ENCODE measurements at regions not wholly inside any gene's neighbourhood (a gene's known extent, or its start where the extent isn't known, plus 50 kb on each side); places are given as distances from the start of the nearest gene placed in this dataset.

DNA sequence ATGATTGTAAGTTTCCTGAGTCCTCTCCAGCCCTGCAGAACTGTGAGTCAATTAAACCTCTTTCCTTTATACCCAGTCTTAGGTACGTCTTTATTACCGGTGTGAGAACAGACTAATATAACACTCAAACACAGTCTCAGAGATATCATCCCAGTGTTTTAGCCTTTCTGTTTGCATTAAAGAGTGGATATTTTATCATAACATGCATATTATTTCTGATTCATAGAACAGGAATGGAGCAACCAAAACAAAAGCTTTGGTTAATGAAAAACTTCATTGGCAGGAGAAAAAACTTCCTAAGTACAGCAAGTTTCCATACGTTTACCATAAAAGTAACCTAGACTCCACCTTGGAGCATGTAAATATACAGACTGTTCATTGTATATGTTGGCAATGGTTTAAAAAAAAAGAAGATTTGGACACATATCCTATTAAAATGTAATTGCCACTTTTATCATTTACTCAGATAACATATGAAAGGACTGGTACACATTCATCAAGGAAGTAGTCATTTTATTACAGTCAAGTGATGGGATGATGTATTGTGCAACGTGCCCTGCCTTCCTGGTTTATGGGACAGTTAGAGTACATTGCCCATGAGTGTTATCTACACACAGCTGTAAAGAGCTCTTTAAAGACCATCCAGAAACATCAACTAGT is 144.8 kb downstream of the ETS2 start:
- DNase-seq, result no peak

DNA sequence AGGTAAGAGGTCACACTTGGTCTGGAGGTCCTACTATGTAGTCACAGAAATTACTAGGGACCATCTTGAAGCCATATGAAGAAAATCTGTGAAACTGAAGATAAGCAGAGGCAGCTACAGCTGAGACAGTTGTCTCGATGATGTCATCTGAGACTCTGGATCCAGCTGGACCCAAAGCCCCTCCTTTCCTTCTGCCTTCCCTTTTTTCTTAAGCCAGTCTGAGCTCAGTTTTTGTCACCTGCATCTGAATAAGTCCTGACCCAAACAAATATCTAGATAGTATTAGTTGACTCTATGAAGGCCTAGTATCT is 143.3 kb downstream of the ETS2 start:
- no peak for DNase-seq

DNA sequence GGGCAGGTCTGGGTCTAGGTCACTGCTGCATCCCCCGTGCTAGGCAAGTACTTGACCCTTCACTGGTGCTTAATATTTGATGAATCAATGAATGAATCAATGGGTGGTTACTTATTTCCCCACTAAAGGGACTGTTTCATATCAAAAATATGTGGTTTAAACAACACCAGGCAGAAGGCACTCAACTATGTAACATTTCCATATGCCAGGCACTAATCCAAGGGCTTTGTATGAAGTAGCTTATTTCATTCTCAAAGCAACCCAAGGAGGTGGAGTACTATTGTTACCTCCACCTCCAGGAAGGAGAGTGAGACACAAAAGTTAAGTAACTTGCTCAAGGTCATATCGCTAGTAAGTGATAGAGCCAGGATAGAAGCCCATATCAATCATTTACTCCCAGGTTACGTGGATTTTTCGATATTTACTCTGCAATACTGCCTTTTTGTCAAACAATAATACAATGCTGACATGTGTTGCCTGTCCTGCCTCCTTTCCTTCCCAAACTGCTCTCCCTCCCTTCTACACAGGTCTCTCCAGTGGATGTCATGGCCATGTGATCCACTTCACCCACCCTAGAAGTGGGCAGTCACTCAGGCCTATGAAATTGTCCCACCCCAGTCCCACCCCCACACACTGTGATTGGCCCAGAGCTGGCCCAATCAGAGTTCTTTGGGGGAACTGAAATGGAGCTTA is 142.8 kb downstream of the ETS2 start:
- no peak for DNase-seq

DNA sequence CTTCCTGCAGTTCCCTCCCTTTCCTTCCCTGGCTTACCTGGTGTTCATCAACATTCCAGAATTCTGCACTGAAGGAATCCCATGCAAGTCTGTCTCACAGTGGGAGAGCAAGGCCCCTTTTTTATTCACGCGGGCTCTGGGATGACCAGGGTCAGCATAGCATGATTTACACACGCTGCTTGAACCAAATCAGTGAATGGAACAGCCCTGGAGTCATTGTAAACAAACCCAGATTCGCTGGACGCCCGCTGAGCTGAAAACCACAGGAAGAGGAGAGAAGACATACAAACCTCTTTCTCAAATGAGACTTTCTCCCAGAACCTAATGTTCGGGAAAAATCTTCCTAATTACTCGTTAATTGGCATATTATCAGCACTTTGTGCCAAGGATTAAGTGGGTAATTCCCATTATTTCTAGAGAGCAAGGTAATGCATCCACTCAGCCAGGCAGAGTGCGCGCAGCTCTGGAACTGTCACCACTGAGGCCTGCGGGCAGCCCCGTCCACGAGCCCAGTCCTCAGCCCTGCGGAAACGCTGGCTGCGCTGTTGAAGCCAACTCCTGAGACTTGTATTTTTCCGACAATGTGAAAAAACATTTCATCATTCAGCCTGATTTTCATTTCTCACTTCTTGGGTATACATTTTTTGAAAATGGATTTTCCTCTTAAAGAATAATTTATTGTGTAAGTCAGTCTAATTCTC is 140.0 kb downstream of the ETS2 start:
- DNase-seq, result no peak

DNA sequence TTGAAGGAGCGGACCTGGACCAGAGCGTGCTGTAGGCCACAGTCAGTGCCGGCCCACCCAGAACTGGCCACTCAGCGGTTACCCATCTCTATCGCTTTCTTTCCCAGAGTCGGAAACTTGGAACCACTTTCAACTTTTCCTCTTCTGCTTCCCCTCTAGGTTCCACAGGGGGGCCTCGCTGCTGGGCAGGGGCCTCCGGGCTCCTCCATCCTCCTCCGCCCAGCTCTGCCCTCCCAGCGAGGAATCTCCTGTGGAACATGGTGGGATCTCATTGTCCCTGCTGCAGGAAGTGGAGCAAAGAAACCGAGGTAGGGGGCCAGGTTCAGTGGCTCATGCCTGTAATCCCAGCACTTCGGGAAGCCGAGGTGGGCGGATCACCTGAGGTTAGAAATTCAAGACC is 139.2 kb downstream of the ETS2 start:
- no peak for DNase-seq

DNA sequence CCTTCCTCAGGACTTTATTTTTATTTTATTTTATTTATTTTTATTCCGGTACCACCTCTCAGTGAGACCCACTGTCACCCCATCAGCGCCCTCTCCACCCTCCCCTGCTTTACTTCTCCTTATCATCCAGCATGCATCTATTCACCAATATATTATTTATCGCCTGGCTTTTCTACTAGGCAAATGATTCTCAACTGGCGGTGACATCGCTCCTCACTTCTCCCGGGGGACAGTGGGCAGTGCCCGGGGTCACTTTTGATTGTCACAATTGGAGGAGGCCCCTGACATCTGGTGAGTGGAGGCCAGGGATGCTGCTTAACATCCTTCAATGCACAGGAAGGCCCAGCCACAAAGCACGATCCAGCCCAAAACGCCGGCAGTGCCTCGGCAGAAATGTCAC is 138.7 kb downstream of the ETS2 start:
- DNase-seq, result no peak

DNA sequence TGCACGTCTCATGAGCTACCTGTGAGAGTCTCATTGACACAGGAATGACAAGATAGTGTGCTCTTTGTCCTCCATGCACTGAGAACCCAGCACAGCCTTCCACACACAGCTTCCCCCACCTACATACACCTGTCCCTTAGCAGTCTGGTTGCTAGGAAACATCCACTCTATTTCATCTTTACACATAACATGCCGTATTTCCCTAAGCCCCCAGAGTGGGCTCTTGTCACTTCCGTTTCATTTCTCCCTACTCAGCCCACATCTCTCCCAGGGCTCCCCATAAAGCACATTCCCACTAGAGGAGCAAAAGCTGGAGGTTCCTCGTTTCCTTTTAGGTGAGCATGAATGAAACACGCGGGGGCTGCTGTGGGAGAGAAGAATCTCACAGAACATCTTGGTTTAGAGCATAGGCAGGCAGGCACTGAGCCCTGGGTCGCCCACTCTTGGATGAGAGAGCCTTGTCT is 137.1 kb downstream of the ETS2 start:
- DNase-seq, result no peak

DNA sequence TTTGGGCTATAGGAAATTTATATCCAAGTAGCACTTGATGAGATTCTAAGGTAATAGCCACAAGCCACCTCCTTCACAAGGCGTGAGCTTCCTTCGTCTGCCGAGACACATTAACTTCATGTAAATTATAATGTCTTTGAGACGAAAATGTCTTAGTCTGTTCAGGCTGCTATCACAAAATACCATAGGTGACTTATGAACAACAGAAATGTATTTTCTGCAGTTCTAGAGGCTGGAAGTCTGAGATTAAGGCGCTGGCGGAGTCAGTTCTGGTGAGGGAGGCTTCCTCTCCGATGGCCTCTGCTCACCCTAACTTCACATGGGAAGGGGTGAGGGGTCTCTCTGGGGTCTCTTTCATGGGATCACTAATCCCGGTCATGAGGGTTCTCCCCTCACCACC is 133.0 kb downstream of the ETS2 start:
- no peak for DNase-seq

DNA sequence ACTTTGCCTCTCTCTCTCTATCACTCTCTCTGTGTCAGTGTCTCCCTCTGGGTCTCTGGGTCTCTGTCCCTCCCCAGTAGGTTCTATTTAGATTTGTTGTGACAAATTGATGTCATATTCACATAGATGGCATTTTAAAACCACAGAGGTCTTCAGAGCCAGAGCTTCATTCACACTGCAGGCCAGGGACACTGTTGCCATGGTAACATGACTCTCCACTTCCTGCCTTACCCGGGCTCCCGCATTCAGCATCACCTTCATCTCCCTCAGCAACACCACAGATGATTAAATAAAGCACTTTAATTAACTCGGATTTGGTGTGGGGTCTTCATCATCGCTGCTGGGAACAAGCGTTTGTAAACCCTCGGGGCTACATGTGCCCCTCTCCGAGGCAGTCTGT is 132.6 kb downstream of the ETS2 start:
- DNase-seq, result no peak

DNA sequence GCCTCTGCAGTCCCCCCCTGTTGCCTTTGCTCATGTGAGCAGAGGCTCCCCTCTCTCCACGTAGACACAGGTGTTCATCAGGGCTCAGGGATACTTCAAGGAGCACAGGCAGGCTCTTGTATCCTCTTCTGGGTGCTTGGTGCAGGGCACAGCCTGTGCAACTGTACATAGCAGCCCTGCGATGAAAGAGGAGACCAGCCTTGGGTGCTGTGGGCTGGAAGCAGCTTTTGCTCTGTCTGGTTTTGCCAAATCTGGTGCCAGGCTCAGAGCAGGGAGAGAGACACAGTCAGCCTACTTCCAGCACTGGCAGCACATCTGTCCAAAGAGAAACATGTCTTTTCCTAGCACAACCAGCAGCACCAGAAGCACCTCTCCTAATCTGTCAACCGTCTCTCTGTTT is 132.1 kb downstream of the ETS2 start:
- DNase-seq, result no peak

DNA sequence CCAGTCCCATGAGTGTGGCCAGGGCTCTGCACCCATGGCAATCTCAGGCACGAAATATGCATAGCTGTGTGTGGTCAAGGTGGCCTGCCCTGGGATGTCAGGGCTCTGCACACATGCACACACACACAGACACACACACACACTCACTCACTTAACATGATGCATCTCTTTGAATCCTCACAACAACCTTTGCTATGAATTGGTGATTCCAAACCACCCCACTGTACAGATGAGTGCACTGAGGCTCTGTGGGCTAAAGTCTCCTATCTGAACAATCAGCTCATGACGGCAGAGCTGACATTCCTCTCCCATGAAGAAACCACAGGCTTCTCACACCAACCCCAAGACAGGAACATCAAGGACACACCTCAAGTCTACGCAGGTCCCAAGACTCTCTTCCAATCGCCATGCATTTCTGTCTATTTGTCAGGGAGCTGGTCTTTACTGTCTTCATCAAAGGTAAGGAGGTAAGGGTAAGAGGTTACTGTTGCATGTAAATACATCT is 131.6 kb downstream of the ETS2 start:
- no peak for DNase-seq

DNA sequence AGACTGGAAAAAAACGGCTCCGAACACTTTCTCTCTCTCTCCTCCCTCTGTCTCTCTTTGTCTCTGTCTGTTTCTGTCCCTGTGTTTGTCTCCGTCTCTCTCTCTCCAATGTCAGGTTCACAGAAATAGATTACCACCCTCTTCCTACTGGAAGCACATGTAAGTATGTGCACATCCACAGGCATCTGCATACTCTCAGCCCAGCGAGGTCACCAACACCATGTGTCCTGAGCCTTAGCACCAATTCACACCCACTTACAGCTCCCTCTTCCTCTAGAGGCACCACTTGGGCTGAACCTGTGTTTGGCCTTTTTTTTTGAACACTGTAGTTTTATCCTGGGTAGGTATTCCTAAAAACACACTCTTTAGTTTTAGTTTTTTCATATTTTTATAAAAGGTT is 130.5 kb downstream of the ETS2 start:
- DNase-seq, result no peak

DNA sequence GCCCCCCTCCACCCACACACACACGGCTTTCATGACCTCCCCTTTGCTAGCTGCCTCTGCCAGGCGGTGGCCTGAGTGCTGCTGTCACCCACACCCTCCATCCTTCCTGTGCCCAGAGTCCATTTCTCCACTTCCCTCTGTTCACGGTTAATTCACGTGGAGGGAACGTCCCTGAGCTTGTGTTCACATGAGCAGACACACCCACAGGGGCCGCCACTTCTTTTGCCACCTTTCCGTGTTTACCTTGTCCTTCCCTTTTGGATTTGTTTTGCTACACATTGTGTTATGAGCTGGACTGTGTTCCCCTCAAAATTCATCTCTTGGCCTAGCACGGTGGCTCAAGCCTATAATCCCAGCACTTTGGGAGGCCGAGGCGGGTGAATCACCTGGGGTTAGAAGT is 128.0 kb downstream of the ETS2 start:
- DNase-seq, result no peak

DNA sequence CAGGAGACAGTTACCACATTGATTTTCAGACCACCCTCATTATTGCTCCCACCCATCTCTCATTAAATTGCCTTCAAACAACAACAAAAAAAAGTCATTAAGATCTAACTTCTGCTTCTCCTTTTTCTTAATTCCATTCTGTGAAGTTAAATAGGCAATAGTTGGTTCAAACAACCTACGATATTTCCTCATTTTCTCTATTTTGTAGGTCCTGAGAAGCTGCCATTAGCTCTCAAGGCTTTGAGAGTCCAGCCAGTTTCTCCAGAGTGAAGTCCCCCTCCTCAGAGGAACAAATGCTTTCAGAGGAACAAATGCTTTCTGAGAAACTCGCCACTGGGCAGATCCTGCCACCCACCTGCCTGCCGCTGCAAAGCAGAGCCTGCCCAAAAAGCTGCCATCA is 125.6 kb downstream of the ETS2 start:
- DNase-seq, result no peak

DNA sequence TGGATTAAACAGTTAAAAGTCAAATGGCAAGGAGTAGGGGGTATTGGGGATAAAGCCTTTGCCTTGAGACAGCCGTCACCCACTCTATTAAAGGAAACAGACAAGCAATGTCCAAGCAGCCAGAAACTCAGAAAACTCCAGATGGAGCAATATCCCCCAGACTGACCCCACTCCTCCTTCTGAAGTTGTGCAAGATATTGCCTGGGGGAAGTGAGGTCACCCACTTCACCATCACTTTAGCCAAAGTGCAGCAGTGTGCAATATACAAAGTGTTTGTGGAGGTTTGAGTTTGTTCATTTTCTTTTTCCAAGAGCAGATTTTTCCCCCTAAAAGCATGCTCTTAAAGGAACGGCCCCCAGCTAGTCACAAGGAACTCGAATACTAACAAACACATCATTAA is 125.1 kb downstream of the ETS2 start:
- no peak for DNase-seq

DNA sequence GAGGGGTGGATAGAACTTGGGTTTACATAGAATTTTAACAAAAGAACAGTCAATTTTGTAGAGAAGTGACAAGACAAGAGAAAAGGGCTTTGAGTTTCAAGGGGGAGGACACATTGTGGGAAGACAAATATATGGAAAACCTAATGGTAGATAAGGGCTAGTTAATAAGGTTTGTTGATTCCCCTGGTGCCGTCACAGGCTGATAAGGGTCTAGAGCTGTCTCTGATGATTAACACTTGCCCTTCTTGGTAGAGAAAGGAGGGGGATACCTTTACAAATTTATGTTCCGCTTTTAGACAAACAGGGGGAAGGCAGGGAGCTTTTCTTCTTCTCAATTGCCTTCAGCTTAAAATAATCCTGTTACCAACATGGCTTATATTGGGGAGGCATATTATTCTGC is 124.3 kb downstream of the ETS2 start:
- DNase-seq, result no peak

DNA sequence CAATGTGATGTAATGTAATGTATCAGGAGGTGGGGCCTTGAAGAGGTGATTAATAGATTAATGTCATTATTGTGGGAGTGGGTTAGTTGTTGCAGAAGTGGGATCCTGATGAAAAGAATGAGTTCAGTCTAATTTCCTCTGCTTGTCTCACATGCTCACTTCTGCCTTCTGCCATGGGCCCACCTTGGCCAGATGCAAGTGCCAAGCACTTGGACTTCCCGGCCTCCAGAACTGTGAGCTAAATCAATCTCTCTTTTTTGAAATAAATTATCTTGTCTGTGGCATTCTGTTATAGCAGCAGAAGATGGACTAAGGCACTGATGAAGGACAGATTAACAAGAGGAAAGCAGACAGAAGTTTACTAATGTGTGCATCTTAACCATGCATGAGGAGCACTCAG is 123.9 kb downstream of the ETS2 start:
- DNase-seq, result no peak

DNA sequence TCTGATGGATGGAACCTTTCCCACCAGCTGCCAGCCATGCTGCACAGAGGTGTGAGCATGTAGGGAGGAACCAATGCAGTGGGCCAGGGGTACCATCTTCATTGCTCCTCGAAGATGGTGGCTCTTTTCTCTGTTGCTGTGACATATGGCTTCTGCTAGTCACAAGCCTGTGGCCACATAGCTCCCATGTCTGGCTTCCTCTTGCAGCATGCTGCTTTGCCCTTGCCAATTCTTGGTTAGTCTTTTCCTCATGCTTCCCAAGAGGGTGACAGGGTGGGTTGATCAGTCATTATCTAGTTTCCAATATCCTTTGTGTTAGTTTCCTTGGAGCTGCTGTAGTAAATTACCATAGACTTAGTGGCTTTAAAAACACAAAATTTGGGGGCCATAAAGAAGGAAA is 123.4 kb downstream of the ETS2 start:
- DNase-seq, result no peak

DNA sequence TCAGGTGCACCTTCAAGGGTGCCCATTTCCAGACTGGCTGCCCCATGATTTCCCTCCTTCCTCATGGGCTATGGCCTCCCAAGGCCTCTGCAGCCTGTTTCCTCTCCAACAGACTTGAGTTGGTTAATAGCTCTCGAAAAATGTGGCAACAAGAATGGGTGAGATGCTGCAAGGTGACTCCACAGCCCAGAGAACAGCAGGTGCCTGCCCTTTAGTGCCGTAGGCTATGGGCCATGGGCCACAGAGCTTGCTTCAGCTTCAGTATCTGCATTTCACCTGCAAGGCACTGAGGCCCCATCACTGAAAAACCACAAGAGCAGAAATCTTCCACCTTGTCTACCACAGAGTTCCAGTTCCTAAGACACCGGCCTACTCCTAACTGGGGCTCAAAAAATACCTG is 122.0 kb downstream of the ETS2 start:
- DNase-seq, result no peak

DNA sequence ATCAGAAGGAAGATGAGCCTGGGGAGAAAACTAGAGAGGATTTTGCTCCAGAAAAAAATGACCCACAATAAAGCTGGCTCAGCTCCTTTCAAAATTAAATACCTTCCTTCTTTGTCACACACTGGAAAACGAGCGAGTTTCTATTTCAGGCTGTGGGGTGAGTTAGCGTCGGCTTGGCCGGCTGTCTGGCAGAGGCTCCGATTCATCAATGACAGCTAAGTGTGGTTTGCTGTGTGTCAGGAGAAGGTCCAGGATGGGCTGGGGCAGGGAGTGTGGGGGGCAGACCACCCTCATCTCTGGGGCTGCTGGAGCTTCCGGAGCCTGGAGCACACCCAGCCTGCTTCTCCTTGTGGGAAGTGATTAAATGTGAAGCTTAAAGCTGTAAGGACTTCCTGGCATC is 120.2 kb downstream of the ETS2 start:
- DNase-seq, result no peak

DNA sequence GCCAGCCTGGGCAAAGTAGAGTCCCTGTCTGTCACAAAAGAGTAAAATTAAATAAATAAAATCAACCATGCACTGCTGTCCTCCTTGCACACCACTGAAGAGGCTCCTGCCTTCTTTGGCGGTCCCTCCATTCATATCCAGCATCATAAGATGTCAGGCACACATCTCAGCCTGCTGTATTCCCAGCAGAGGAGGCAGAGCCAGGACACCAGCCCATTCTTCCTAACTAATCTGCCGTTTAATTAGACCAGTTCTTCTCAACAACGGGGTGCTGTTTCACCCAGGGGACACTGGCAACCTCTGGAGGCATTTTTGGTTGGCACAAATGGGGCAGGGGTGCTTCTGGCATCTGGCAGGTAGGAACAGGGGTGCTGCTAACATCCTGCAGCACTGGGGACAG is 119.7 kb downstream of the ETS2 start:
- DNase-seq, result no peak

DNA sequence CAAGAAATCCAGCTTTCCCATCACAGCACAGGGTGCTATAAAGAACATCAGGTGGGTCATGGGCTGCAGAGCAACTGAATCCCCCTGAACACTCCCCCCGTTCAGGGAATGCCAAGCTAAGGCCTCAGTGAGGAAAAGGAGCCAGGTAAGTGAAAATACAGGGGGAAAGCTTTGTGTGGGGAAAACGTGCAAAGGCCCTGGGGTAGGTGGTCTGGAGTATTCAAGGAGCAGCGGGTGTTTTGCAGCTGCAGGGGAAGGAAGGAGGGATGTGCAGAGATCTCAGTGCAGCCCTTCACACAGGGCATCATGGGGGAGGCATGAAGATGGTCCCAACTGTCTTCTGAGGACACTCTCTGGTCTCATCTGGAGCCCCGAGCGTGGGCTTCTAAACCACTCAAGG is 119.2 kb downstream of the ETS2 start:
- no peak for DNase-seq

DNA sequence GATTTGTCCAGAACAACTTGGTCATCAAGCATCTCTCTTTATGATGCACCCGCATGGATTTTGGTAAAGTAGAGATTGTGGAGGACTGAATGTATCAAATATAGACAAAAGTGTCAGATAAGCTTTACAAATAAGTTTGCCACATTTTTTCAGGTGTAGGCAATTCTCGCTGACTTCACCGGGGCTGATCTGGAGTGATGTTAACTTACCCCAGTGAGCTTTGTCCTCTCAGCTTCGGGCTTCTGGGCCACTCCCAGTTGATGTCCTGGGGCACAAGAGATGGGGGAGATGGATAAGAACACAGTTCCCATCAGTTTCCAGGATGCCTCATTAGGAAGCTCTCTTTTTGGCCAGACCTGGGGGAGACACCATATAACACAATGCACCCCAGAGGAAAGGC is 117.7 kb downstream of the ETS2 start:
- DNase-seq, result no peak

DNA sequence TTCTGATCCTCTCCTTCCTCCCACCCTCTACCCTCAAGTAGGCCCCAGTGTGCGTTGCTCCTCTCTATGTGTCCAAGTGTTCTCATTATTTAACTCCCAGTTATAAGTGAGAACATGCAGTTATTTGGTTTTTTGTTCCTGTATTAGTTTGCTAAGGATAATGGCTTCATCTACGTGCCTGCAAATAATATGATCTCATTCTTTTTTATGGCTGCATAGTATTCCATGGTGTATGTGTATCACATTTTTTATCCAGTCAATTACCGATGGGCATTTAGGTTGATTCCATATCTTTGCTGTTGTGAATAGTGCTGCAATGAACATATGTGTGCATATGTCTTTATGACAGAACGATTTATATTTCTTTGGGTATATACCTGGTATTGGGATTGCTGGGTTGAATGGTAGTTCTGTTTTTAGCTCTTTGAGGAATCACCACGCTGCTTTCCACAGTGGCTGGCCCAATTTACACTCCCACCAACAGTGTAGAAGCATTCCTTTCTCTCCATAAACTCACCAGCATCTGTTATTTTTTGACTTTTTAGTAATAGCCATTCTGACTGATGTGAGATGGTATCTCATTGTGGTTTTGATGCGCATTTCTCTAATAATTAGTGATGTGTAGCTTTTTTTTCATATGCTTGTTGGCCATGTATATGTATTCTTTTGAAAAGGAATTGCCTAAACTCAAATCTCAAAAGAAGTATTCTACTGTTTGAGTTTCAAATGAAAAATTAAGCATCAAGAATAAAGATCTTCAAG is 116.9 kb downstream of the ETS2 start:
- DNase-seq, result no peak
